HepG2 (cell line): ENCODE measurements at regions not wholly inside any gene's neighbourhood (a gene's known extent, or its start where the extent isn't known, plus 50 kb on each side); places are given as distances from the start of the nearest gene placed in this dataset.

Experiments
- ARNTL ChIP-seq: sonication (generic); formaldehyde crosslinking; IDR thresholded peaks from 2 replicates; pipeline ENCODE4 v1.4.0; 2020; ENCODE audit warnings: mild to moderate bottlenecking, missing genetic modification reagents
- ATF7 ChIP-seq, 2 experiments: fragments of 450-650 bp in 1 of 2; sonication (generic) in 1 of 2; formaldehyde crosslinking in 1 of 2; IDR thresholded peaks; 2 replicates each; pipeline versions ENCODE4 v1.4.0 to v1.6.1; 2016 to 2020; ENCODE audit warnings: antibody characterized with exemption in 1 of 2, mild to moderate bottlenecking in 1 of 2, missing genetic modification reagents in 1 of 2
- BORCS8-MEF2B ChIP-seq: sonication (generic); formaldehyde crosslinking; IDR thresholded peaks from 2 replicates; pipeline ENCODE4 v1.8.0; 2022; ENCODE audit warnings: mild to moderate bottlenecking, missing genetic modification reagents
- CC2D1A ChIP-seq: sonication (generic); formaldehyde crosslinking; IDR thresholded peaks from 2 replicates; pipeline ENCODE4 v1.8.1; 2023; ENCODE audit warnings: mild to moderate bottlenecking, missing genetic modification reagents
- CREB1 ChIP-seq, 2 experiments: fragments of 450-650 bp in 1 of 2; IDR thresholded peaks; 2 replicates each; pipeline ENCODE4 v1.6.1; 2016 to 2017; ENCODE audit warnings: control low read depth in 1 of 2, mild to moderate bottlenecking in 1 of 2, missing compliant biosample characterization in 1 of 2, missing genetic modification characterization in 1 of 2
- EP300 ChIP-seq, 3 experiments: sonication (generic) in 1 of 3; formaldehyde crosslinking in 1 of 3; IDR thresholded peaks; 2 replicates each; pipeline versions ENCODE4 v1.5.1 to v1.6.1; 2011 to 2020; ENCODE audit warnings: low read depth in 2 of 3, low read length in 2 of 3, borderline replicate concordance in 1 of 3, improper control_type of control experiment in 1 of 3, mild to moderate bottlenecking in 1 of 3, missing genetic modification reagents in 1 of 3, moderate library complexity in 1 of 3
- ERF ChIP-seq: IDR thresholded peaks from 2 replicates; pipeline ENCODE4 v1.6.1; 2018; ENCODE audit warnings: missing biosample characterization, missing genetic modification reagents
- FOXK1 ChIP-seq: sonication (generic); formaldehyde crosslinking; IDR thresholded peaks from 2 replicates; pipeline ENCODE4 v1.4.0; 2020; ENCODE audit warnings: low read depth, missing genetic modification reagents, borderline replicate concordance
- FOXP1 ChIP-seq, 2 experiments: fragments of 450-650 bp in 1 of 2; IDR thresholded peaks; 2 replicates each; pipeline ENCODE4 v1.6.1; 2017 to 2018; ENCODE audit warnings: antibody characterized with exemption in 1 of 2
- HIVEP1 ChIP-seq: sonication (generic); formaldehyde crosslinking; IDR thresholded peaks from 2 replicates; pipeline ENCODE4 v1.4.0; 2020; ENCODE audit warnings: mild to moderate bottlenecking, missing genetic modification reagents
- KDM6A ChIP-seq: IDR thresholded peaks from 2 replicates; pipeline ENCODE4 v1.6.1; 2016; ENCODE audit warnings: low read depth
- KMT2A ChIP-seq: sonication (generic); formaldehyde crosslinking; IDR thresholded peaks from 2 replicates; pipeline ENCODE4 v1.4.0; 2020; ENCODE audit warnings: missing genetic modification reagents
- MATR3 ChIP-seq: sonication (generic); formaldehyde crosslinking; IDR thresholded peaks from 2 replicates; pipeline ENCODE4 v1.4.0; 2020; ENCODE audit warnings: missing genetic modification reagents
- NCOR1 ChIP-seq: fragments of 200-600 bp; sonication (generic); IDR thresholded peaks from 2 replicates; pipeline ENCODE4 v1.7.0; 2017; ENCODE audit warnings: antibody characterized with exemption, low read length, borderline replicate concordance
- PATZ1 ChIP-seq: sonication (generic); formaldehyde crosslinking; IDR thresholded peaks from 2 replicates; pipeline ENCODE4 v1.4.0; 2020; ENCODE audit warnings: missing genetic modification reagents
- THAP11 ChIP-seq: IDR thresholded peaks from 2 replicates; pipeline ENCODE4 v1.6.1; 2016; ENCODE audit warnings: missing biosample characterization, missing genetic modification reagents
- ZNF431 ChIP-seq: sonication (generic); formaldehyde crosslinking; IDR thresholded peaks from 2 replicates; pipeline ENCODE4 v1.9.0; 2022; ENCODE audit warnings: missing genetic modification reagents, low read depth, mild to moderate bottlenecking, borderline replicate concordance
- ZNF530 ChIP-seq: sonication (generic); formaldehyde crosslinking; IDR thresholded peaks from 2 replicates; pipeline ENCODE4 v1.5.0; 2020; ENCODE audit warnings: low read depth, mild to moderate bottlenecking, missing genetic modification reagents
- ZNF644 ChIP-seq: IDR thresholded peaks from 2 replicates; pipeline ENCODE4 v1.6.1; 2016; ENCODE audit warnings: low read depth
- TF ChIP-seq, protein P1 (sequence below): sonication (generic); formaldehyde crosslinking; conservative IDR thresholded peaks from 2 replicates; pipeline ENCODE4 v1.8.0; 2022; ENCODE audit warnings: mild to moderate bottlenecking, moderate library complexity, missing genetic modification reagents
- TF ChIP-seq, protein P2 (sequence below): sonication (generic); formaldehyde crosslinking; IDR thresholded peaks from 2 replicates; pipeline ENCODE4 v1.4.0; 2020; ENCODE audit warnings: missing genetic modification reagents, borderline replicate concordance

GRCh38 chr1:94608142-94608851, 66.7 kb upstream of the F3 start (continued):
- TF ChIP-seq, protein P1, sequence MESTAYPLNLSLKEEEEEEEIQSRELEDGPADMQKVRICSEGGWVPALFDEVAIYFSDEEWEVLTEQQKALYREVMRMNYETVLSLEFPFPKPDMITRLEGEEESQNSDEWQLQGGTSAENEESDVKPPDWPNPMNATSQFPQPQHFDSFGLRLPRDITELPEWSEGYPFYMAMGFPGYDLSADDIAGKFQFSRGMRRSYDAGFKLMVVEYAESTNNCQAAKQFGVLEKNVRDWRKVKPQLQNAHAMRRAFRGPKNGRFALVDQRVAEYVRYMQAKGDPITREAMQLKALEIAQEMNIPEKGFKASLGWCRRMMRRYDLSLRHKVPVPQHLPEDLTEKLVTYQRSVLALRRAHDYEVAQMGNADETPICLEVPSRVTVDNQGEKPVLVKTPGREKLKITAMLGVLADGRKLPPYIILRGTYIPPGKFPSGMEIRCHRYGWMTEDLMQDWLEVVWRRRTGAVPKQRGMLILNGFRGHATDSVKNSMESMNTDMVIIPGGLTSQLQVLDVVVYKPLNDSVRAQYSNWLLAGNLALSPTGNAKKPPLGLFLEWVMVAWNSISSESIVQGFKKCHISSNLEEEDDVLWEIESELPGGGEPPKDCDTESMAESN (CRISPR knock-in tag) = peak; percentile 70; the same call in 1 of the 2 replicates
- TF ChIP-seq CREB1 (IDR thresholded peaks at IDR 0.05) (no peak), CREB1 (CRISPR knock-in tag; IDR thresholded peaks at IDR 0.05) (no peak), NCOR1 (no peak), ATF7 (IDR thresholded peaks at IDR 0.05) (no peak), ATF7 (CRISPR knock-in tag; IDR thresholded peaks at IDR 0.05) (no peak), THAP11 (CRISPR knock-in tag) (0 out of 2 replicates have a peak, but pooled peaks have one; percentile 28), PATZ1 (no peak), FOXK1 (CRISPR knock-in tag) (0 out of 2 replicates have a peak, but pooled peaks have one; percentile 17), FOXP1 (IDR thresholded peaks at IDR 0.05) (no peak), FOXP1 (CRISPR knock-in tag; IDR thresholded peaks at IDR 0.05) (peak; percentile 43), BORCS8-MEF2B (CRISPR knock-in tag) (peak; percentile 53; the same call in 1 of the 2 replicates), HIVEP1 (CRISPR knock-in tag) (no peak), ZNF530 (CRISPR knock-in tag) (no peak), EP300 (IDR thresholded peaks at IDR 0.05; ENCODE audit: low read depth in 2 of 2, low read length in 2 of 2) (0 out of 4 replicates have a peak, but pooled peaks of 1 of the 2 experiments have one; percentile 20), EP300 (CRISPR knock-in tag; IDR thresholded peaks at IDR 0.05; ENCODE audit: borderline replicate concordance) (no peak), ZNF431 (no peak), CC2D1A (CRISPR knock-in tag) (no peak), KMT2A (CRISPR knock-in tag) (no peak), MATR3 (CRISPR knock-in tag) (no peak), ZNF644 (CRISPR knock-in tag) (peak; percentile 52; the same call in 1 of the 2 replicates), KDM6A (no peak), ARNTL (no peak), ERF (no peak)
- TF ChIP-seq, protein P2, sequence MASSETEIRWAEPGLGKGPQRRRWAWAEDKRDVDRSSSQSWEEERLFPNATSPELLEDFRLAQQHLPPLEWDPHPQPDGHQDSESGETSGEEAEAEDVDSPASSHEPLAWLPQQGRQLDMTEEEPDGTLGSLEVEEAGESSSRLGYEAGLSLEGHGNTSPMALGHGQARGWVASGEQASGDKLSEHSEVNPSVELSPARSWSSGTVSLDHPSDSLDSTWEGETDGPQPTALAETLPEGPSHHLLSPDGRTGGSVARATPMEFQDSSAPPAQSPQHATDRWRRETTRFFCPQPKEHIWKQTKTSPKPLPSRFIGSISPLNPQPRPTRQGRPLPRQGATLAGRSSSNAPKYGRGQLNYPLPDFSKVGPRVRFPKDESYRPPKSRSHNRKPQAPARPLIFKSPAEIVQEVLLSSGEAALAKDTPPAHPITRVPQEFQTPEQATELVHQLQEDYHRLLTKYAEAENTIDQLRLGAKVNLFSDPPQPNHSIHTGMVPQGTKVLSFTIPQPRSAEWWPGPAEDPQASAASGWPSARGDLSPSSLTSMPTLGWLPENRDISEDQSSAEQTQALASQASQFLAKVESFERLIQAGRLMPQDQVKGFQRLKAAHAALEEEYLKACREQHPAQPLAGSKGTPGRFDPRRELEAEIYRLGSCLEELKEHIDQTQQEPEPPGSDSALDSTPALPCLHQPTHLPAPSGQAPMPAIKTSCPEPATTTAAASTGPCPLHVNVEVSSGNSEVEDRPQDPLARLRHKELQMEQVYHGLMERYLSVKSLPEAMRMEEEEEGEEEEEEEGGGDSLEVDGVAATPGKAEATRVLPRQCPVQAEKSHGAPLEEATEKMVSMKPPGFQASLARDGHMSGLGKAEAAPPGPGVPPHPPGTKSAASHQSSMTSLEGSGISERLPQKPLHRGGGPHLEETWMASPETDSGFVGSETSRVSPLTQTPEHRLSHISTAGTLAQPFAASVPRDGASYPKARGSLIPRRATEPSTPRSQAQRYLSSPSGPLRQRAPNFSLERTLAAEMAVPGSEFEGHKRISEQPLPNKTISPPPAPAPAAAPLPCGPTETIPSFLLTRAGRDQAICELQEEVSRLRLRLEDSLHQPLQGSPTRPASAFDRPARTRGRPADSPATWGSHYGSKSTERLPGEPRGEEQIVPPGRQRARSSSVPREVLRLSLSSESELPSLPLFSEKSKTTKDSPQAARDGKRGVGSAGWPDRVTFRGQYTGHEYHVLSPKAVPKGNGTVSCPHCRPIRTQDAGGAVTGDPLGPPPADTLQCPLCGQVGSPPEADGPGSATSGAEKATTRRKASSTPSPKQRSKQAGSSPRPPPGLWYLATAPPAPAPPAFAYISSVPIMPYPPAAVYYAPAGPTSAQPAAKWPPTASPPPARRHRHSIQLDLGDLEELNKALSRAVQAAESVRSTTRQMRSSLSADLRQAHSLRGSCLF (CRISPR knock-in tag) = no peak
